HEK293T (cell line): ENCODE measurements at regions not wholly inside any gene's neighbourhood (a gene's known extent, or its start where the extent isn't known, plus 50 kb on each side); places are given as distances from the start of the nearest gene placed in this dataset.

Experiments
- ARNT ChIP-seq: fragments of 450-650 bp; IDR thresholded peaks from 2 replicates; pipeline ENCODE4 v1.6.1; 2017; ENCODE audit warnings: mild to moderate bottlenecking
- BHLHE40 ChIP-seq: fragments of 450-650 bp; IDR thresholded peaks from 2 replicates; pipeline ENCODE4 v1.6.1; 2016; ENCODE audit warnings: mild to moderate bottlenecking, moderate library complexity, borderline replicate concordance
- ELF4 ChIP-seq: fragments of 450-650 bp; IDR thresholded peaks from 2 replicates; pipeline ENCODE4 v1.6.1; 2017; ENCODE audit warnings: antibody characterized with exemption
- FOXA1 ChIP-seq: fragments of 450-650 bp; IDR thresholded peaks from 2 replicates; pipeline ENCODE4 v1.6.1; 2016; ENCODE audit warnings: mild to moderate bottlenecking
- FOXM1 ChIP-seq: fragments of 450-650 bp; IDR thresholded peaks from 2 replicates; pipeline ENCODE4 v1.6.1; 2017; ENCODE audit warnings: mild to moderate bottlenecking, borderline replicate concordance
- HDGF ChIP-seq: fragments of 450-650 bp; IDR thresholded peaks from 2 replicates; pipeline ENCODE4 v1.6.1; 2017; ENCODE audit warnings: antibody characterized with exemption, borderline replicate concordance
- SP1 ChIP-seq: fragments of 450-650 bp; IDR thresholded peaks from 2 replicates; pipeline ENCODE4 v1.6.1; 2017
- SUZ12 ChIP-seq: fragments of 450-650 bp; IDR thresholded peaks from 2 replicates; pipeline ENCODE4 v1.6.1; 2016; ENCODE audit warnings: mild to moderate bottlenecking
- TARDBP ChIP-seq: fragments of 450-650 bp; IDR thresholded peaks from 2 replicates; pipeline ENCODE4 v1.6.1; 2016

GRCh38 chr2:56714400-56714799 is 530.6 kb downstream of the CCDC85A start:
- TF ChIP-seq ARNT (no peak), SUZ12 (no peak), TARDBP (no peak), FOXM1 (no peak), BHLHE40 (no peak), FOXA1 (no peak), ELF4 (no peak), SP1 (no peak), HDGF (no peak)
